C1 segment of cervical spinal cord (tissue), 14 donors: ENCODE measurements at regions not wholly inside any gene's neighbourhood (a gene's known extent, or its start where the extent isn't known, plus 50 kb on each side); places are given as distances from the start of the nearest gene placed in this dataset.

Source experiments
- DNase-seq, 14 donors: peaks; one replicate each; lab custom pipeline; 2025; lab: John Stamatoyannopoulos, UW

GRCh38 chr2:125491663-125492062 lies 1164.3 kb upstream of the GYPC start:
- DNase-seq, result no peak

- DNase-seq, result no peak
Observed at GRCh38 chr2:125512313-125512712, 1143.6 kb upstream of the GYPC start.

GRCh38 chr2:125516496-125517109 lies 1139.4 kb upstream of the GYPC start:
- no peak for DNase-seq

GRCh38 chr2:125526093-125526492 lies 1129.9 kb upstream of the GYPC start:
- no peak for DNase-seq

GRCh38 chr2:125535089-125535488 lies 1120.9 kb upstream of the GYPC start:
- DNase-seq, result no peak

GRCh38 chr2:125543968-125544514 lies 1111.9 kb upstream of the GYPC start:
- DNase-seq, result no peak

GRCh38 chr2:125553768-125554167 lies 1102.2 kb upstream of the GYPC start:
- no peak for DNase-seq

- no peak for DNase-seq
Observed at GRCh38 chr2:125554956-125555355, 1101.0 kb upstream of the GYPC start.

GRCh38 chr2:125559186-125559585 lies 1096.8 kb upstream of the GYPC start:
- no peak for DNase-seq

GRCh38 chr2:125560855-125561254 lies 1095.1 kb upstream of the GYPC start:
- no peak for DNase-seq

- DNase-seq, result no peak
Observed at GRCh38 chr2:125561302-125561701, 1094.7 kb upstream of the GYPC start.

GRCh38 chr2:125562924-125563323 lies 1093.0 kb upstream of the GYPC start:
- DNase-seq, result no peak

- no peak for DNase-seq
Observed at GRCh38 chr2:125564471-125564870, 1091.5 kb upstream of the GYPC start.

- DNase-seq, result no peak
Observed at GRCh38 chr2:125566422-125566821, 1089.5 kb upstream of the GYPC start.

- no peak for DNase-seq
Observed at GRCh38 chr2:125567100-125567499, 1088.9 kb upstream of the GYPC start.

GRCh38 chr2:125572660-125573059 lies 1083.3 kb upstream of the GYPC start:
- DNase-seq, result no peak

- DNase-seq, result no peak
Observed at GRCh38 chr2:125573432-125573831, 1082.5 kb upstream of the GYPC start.

GRCh38 chr2:125576558-125576957 lies 1079.4 kb upstream of the GYPC start:
- no peak for DNase-seq

- no peak for DNase-seq
Observed at GRCh38 chr2:125581557-125581956, 1074.4 kb upstream of the GYPC start.

GRCh38 chr2:125582516-125582915 lies 1073.4 kb upstream of the GYPC start:
- DNase-seq, result no peak

- DNase-seq, result no peak
Observed at GRCh38 chr2:125584732-125585131, 1071.2 kb upstream of the GYPC start.

GRCh38 chr2:125588780-125589179 lies 1067.2 kb upstream of the GYPC start:
- DNase-seq, result no peak

GRCh38 chr2:125591954-125592353 lies 1064.0 kb upstream of the GYPC start:
- no peak for DNase-seq

GRCh38 chr2:125593036-125593435 lies 1062.9 kb upstream of the GYPC start:
- DNase-seq, result no peak
